ENCODE measurements at regions not wholly inside any gene's neighbourhood (a gene's known extent, or its start where the extent isn't known, plus 50 kb on each side); places are given as distances from the start of the nearest gene placed in this dataset.

- Histone ChIP-seq H3K9me3 (no peaks in the 10 kb centered on the region), H3K27ac (no peak overlapping the region), H3K4me1 (replicated peaks) (no peaks in the 10 kb centered on the region), H3K27me3 (replicated peaks; ENCODE audit: insufficient read depth) (no peaks in the 10 kb centered on the region), H3K4me3 (no peak overlapping the region), H3K36me3 (no peaks in the 10 kb centered on the region)
- DNase-seq (ENCODE audit: low spot score), result no peak
- TF ChIP-seq POLR2AphosphoS5 (IDR thresholded peaks at IDR 0.05) (no peak), POLR2A (IDR thresholded peaks at IDR 0.05) (no peak), CTCF (IDR thresholded peaks at IDR 0.05) (no peak)
- 11% methylated on average over 1 of the region's 1 CpG for WGBS
- intact Hi-C loops (cut with DNase I), result no loop called here
Measured at GRCh38 chr7:38102507-38102906, 75.5 kb upstream of the STARD3NL start.

- Histone ChIP-seq H3K27ac (no peak overlapping the region), H3K9me3 (no peaks in the 10 kb centered on the region), H3K4me3 (no peak overlapping the region), H3K27me3 (replicated peaks; ENCODE audit: insufficient read depth) (no peaks in the 10 kb centered on the region), H3K4me1 (replicated peaks) (no peaks in the 10 kb centered on the region), H3K36me3 (no peaks in the 10 kb centered on the region)
- DNase-seq (ENCODE audit: low spot score), result peak; percentile 29
- no peak for TF ChIP-seq POLR2A (IDR thresholded peaks at IDR 0.05)
- TF ChIP-seq POLR2AphosphoS5 (IDR thresholded peaks at IDR 0.05), result peak; percentile 52
- peak; percentile 29 to 85 (median 67) for TF ChIP-seq CTCF (IDR thresholded peaks at IDR 0.05)
- intact Hi-C loops (cut with DNase I), result loop anchor here (5.0 kb wide), 2 partner anchors 189 to 204 kb away; partner anchors contain the start of gene SFRP4
- 23% methylated on average over 5 of the region's 5 CpGs for WGBS
Measured at GRCh38 chr7:38105874-38106483, 72.1 kb upstream of the STARD3NL start.

GRCh38 chr7:38107486-38107893 is 70.6 kb upstream of the STARD3NL start:
- Histone ChIP-seq H3K27ac (no peak overlapping the region), H3K36me3 (no peaks in the 10 kb centered on the region), H3K9me3 (no peaks in the 10 kb centered on the region), H3K27me3 (replicated peaks; ENCODE audit: insufficient read depth) (no peaks in the 10 kb centered on the region), H3K4me1 (replicated peaks) (no peaks in the 10 kb centered on the region), H3K4me3 (no peak overlapping the region)
- WGBS, result 32% methylated on average over 3 of the region's 3 CpGs
- DNase-seq (ENCODE audit: low spot score), result peak; percentile 79
- intact Hi-C loops (cut with DNase I), result loop anchor here (5.0 kb wide), 2 partner anchors 190 to 205 kb away; partner anchors contain the start of gene SFRP4
- TF ChIP-seq CTCF (IDR thresholded peaks at IDR 0.05), result peak; percentile 69 to 88 (median 80)
- no peak for TF ChIP-seq POLR2A (IDR thresholded peaks at IDR 0.05)
- peak; percentile 39 for TF ChIP-seq POLR2AphosphoS5 (IDR thresholded peaks at IDR 0.05)

- H3K27ac ChIP-seq, result no peak overlapping the region
- intact Hi-C loops (cut with DNase I), result no loop called here
- no peaks in the 10 kb centered on the region for H3K27me3 ChIP-seq (replicated peaks; ENCODE audit: insufficient read depth)
- no peaks in the 10 kb centered on the region for H3K36me3 ChIP-seq
- no peaks in the 10 kb centered on the region for H3K4me1 ChIP-seq (replicated peaks)
- H3K4me3 ChIP-seq, result no peak overlapping the region
- WGBS, result 95% methylated on average over 2 of the region's 2 CpGs
- TF ChIP-seq POLR2AphosphoS5 (IDR thresholded peaks at IDR 0.05), result no peak
- no peak for TF ChIP-seq POLR2A (IDR thresholded peaks at IDR 0.05)
- no peak for TF ChIP-seq CTCF (IDR thresholded peaks at IDR 0.05)
- H3K9me3 ChIP-seq, result no peaks in the 10 kb centered on the region
- no peak for DNase-seq (ENCODE audit: low spot score)
Measured at GRCh38 chr7:38112075-38112474, 66.0 kb upstream of the STARD3NL start.

- intact Hi-C loops (cut with DNase I), result no loop called here
- no peak for DNase-seq (ENCODE audit: low spot score)
Measured at GRCh38 chr7:38120076-38120475, 58.0 kb upstream of the STARD3NL start.

More at GRCh38 chr7:38120076-38120475, 58.0 kb upstream of the STARD3NL start:
- TF ChIP-seq POLR2A (IDR thresholded peaks at IDR 0.05) (no peak), CTCF (IDR thresholded peaks at IDR 0.05) (no peak), POLR2AphosphoS5 (IDR thresholded peaks at IDR 0.05) (no peak)
- H3K4me3 ChIP-seq, result no peak overlapping the region
- H3K27me3 ChIP-seq (replicated peaks; ENCODE audit: insufficient read depth), result no peaks in the 10 kb centered on the region
- H3K4me1 ChIP-seq (replicated peaks), result no peaks in the 10 kb centered on the region
- 100% methylated on average over 1 of the region's 1 CpG for WGBS
- H3K9me3 ChIP-seq, result no peaks in the 10 kb centered on the region
- no peaks in the 10 kb centered on the region for H3K36me3 ChIP-seq
- H3K27ac ChIP-seq, result no peak overlapping the region

All from prostate gland (tissue), 2 donors.